NB4 (cell line): ENCODE measurements at regions not wholly inside any gene's neighbourhood (a gene's known extent, or its start where the extent isn't known, plus 50 kb on each side); places are given as distances from the start of the nearest gene placed in this dataset.
"Not testable (repeated sequence)": the region's sequence is repeated elsewhere in the genome, so short reads cannot be mapped to it uniquely, and the experiment has no call there.

Experiments
- CTCF ChIP-seq: IDR thresholded peaks from one replicate; pipeline ENCODE4 v1.5.1; 2012; ENCODE audit warnings: low read depth, low read length
- MAX ChIP-seq: IDR thresholded peaks from 2 replicates; pipeline ENCODE4 v1.6.1; 2011; ENCODE audit warnings: low read depth, low read length
- MYC ChIP-seq: IDR thresholded peaks from 2 replicates; pipeline ENCODE4 v1.6.1; 2011; ENCODE audit warnings: low read depth, low read length
- POLR2A ChIP-seq: IDR thresholded peaks from 2 replicates; pipeline ENCODE4 v1.6.1; 2011; ENCODE audit warnings: mild to moderate bottlenecking; ENCODE audit not compliant: insufficient read length; ENCODE audit errors: extremely low read depth

- TF ChIP-seq CTCF, POLR2A, MAX, MYC: not testable (repeated sequence)
Measured at GRCh38 chr2:53586733-53587612, 180.6 kb upstream of the CHAC2 start.
